ENCODE measurements at regions not wholly inside any gene's neighbourhood (a gene's known extent, or its start where the extent isn't known, plus 50 kb on each side); places are given as distances from the start of the nearest gene placed in this dataset.

GRCh38 chr1:8267307-8267706, 50.6 kb upstream of the SLC45A1 start:
- ChIA-PET CTCF (no interaction called here), POLR2A (no interaction called here)
- Mint-ChIP-seq H3K4me1 (no peaks in the 10 kb centered on the region), H3K36me3 (ENCODE audit: low read depth) (no peaks in the 10 kb centered on the region), H3K27ac (no peak overlapping the region), H3K4me3 (no peak overlapping the region), H3K9me3 (no peaks in the 10 kb centered on the region), H3K27me3 (peaks cover 19% of the 10 kb centered on the region)
- no peak for DNase-seq

- no peak overlapping the region for H3K4me3 Mint-ChIP-seq
- H3K36me3 Mint-ChIP-seq (ENCODE audit: low read depth), result no peaks in the 10 kb centered on the region
- no peaks in the 10 kb centered on the region for H3K4me1 Mint-ChIP-seq
- CTCF ChIA-PET, result no interaction called here
- no peak for DNase-seq
- H3K9me3 Mint-ChIP-seq, result no peaks in the 10 kb centered on the region
- H3K27me3 Mint-ChIP-seq, result peaks cover 19% of the 10 kb centered on the region
- POLR2A ChIA-PET, result no interaction called here
- H3K27ac Mint-ChIP-seq, result no peak overlapping the region
Measured at GRCh38 chr1:8266436-8267165, 51.3 kb upstream of the SLC45A1 start.

- Mint-ChIP-seq H3K9me3 (no peaks in the 10 kb centered on the region), H3K36me3 (ENCODE audit: low read depth) (no peaks in the 10 kb centered on the region), H3K4me1 (no peaks in the 10 kb centered on the region), H3K27ac (no peak overlapping the region), H3K4me3 (no peak overlapping the region), H3K27me3 (peaks cover 13% of the 10 kb centered on the region)
- ChIA-PET CTCF (no interaction called here), POLR2A (no interaction called here)
- no peak for DNase-seq
Measured at GRCh38 chr1:8263791-8264190, 54.1 kb upstream of the SLC45A1 start.

- POLR2A ChIA-PET, result no interaction called here
- Mint-ChIP-seq H3K9me3 (no peaks in the 10 kb centered on the region), H3K4me1 (no peaks in the 10 kb centered on the region), H3K27ac (no peak overlapping the region), H3K36me3 (ENCODE audit: low read depth) (no peaks in the 10 kb centered on the region), H3K27me3 (peaks cover 2% of the 10 kb centered on the region), H3K4me3 (no peak overlapping the region)
- CTCF ChIA-PET, result no interaction called here
- DNase-seq, result no peak
Measured at GRCh38 chr1:8261398-8261762, 56.5 kb upstream of the SLC45A1 start.

GRCh38 chr1:8259498-8260290, 58.2 kb upstream of the SLC45A1 start:
- H3K27ac Mint-ChIP-seq, result no peak overlapping the region
- H3K4me1 Mint-ChIP-seq, result no peaks in the 10 kb centered on the region
- CTCF ChIA-PET, result no interaction called here
- H3K36me3 Mint-ChIP-seq (ENCODE audit: low read depth), result no peaks in the 10 kb centered on the region
- H3K9me3 Mint-ChIP-seq, result no peaks in the 10 kb centered on the region
- peaks cover 2% of the 10 kb centered on the region for H3K27me3 Mint-ChIP-seq
- POLR2A ChIA-PET, result no interaction called here
- no peak for DNase-seq
- H3K4me3 Mint-ChIP-seq, result no peak overlapping the region

GRCh38 chr1:8257621-8258020, 60.3 kb upstream of the SLC45A1 start:
- Mint-ChIP-seq H3K4me3 (no peak overlapping the region), H3K36me3 (ENCODE audit: low read depth) (no peaks in the 10 kb centered on the region), H3K4me1 (peaks cover 5% of the 10 kb centered on the region), H3K9me3 (no peaks in the 10 kb centered on the region), H3K27me3 (peaks cover 4% of the 10 kb centered on the region), H3K27ac (no peak overlapping the region)
- CTCF ChIA-PET, result no interaction called here
- POLR2A ChIA-PET, result no interaction called here
- DNase-seq, result no peak

GRCh38 chr1:8256321-8256720, 61.6 kb upstream of the SLC45A1 start:
- no peak overlapping the region for H3K27ac Mint-ChIP-seq
- ChIA-PET CTCF (interaction anchor here (0.6 to 1.2 kb wide), 2 partner anchors 9 to 275 kb away, joined by 3 to 4 read pairs; no protein-coding TSS in a partner anchor), POLR2A (no interaction called here)

GRCh38 chr1:8255712-8256111, 62.2 kb upstream of the SLC45A1 start:
- Mint-ChIP-seq H3K27ac (no peak overlapping the region), H3K9me3 (no peaks in the 10 kb centered on the region), H3K4me1 (peaks cover 5% of the 10 kb centered on the region), H3K36me3 (ENCODE audit: low read depth) (no peaks in the 10 kb centered on the region), H3K27me3 (peaks cover 4% of the 10 kb centered on the region), H3K4me3 (no peak overlapping the region)
- ChIA-PET POLR2A (no interaction called here), CTCF (no interaction called here)
- DNase-seq, result no peak

More at GRCh38 chr1:8256321-8256720, 61.6 kb upstream of the SLC45A1 start:
- no peaks in the 10 kb centered on the region for H3K9me3 Mint-ChIP-seq
- H3K4me1 Mint-ChIP-seq, result peaks cover 5% of the 10 kb centered on the region
- H3K36me3 Mint-ChIP-seq (ENCODE audit: low read depth), result no peaks in the 10 kb centered on the region
- no peak for DNase-seq
- H3K27me3 Mint-ChIP-seq, result peaks cover 4% of the 10 kb centered on the region
- H3K4me3 Mint-ChIP-seq, result no peak overlapping the region

- no peaks in the 10 kb centered on the region for H3K36me3 Mint-ChIP-seq (ENCODE audit: low read depth)
- H3K27ac Mint-ChIP-seq, result no peak overlapping the region
- peaks cover 2% of the 10 kb centered on the region for H3K27me3 Mint-ChIP-seq
- peaks cover 11% of the 10 kb centered on the region for H3K4me1 Mint-ChIP-seq
- no peaks in the 10 kb centered on the region for H3K9me3 Mint-ChIP-seq
- ChIA-PET POLR2A (no interaction called here), CTCF (interaction anchor here (2.1 kb wide), 1 partner anchor 237 kb away, joined by 6 read pairs; no protein-coding TSS in a partner anchor)
- no peak overlapping the region for H3K4me3 Mint-ChIP-seq
- DNase-seq, result no peak
Measured at GRCh38 chr1:8252266-8252951, 65.5 kb upstream of the SLC45A1 start.

GRCh38 chr1:8251635-8252034, 66.3 kb upstream of the SLC45A1 start:
- H3K4me3 Mint-ChIP-seq, result no peak overlapping the region
- H3K27me3 Mint-ChIP-seq, result peaks cover 2% of the 10 kb centered on the region
- no peak overlapping the region for H3K27ac Mint-ChIP-seq
- peaks cover 11% of the 10 kb centered on the region for H3K4me1 Mint-ChIP-seq
- POLR2A ChIA-PET, result no interaction called here
- CTCF ChIA-PET, result interaction anchor here (2.1 kb wide), 1 partner anchor 236 kb away, joined by 6 read pairs; no protein-coding TSS in a partner anchor
- no peaks in the 10 kb centered on the region for H3K36me3 Mint-ChIP-seq (ENCODE audit: low read depth)
- H3K9me3 Mint-ChIP-seq, result no peaks in the 10 kb centered on the region
- no peak for DNase-seq

GRCh38 chr1:8249838-8250237, 68.1 kb upstream of the SLC45A1 start:
- H3K27ac Mint-ChIP-seq, result no peak overlapping the region
- H3K4me1 Mint-ChIP-seq, result peaks cover 11% of the 10 kb centered on the region
- CTCF ChIA-PET, result interaction anchor here (0.5 to 1.2 kb wide), 2 partner anchors 22 to 230 kb away, joined by 3 to 6 read pairs; no protein-coding TSS in a partner anchor
- DNase-seq, result no peak
- H3K36me3 Mint-ChIP-seq (ENCODE audit: low read depth), result no peaks in the 10 kb centered on the region
- peaks cover 2% of the 10 kb centered on the region for H3K27me3 Mint-ChIP-seq
- H3K9me3 Mint-ChIP-seq, result no peaks in the 10 kb centered on the region
- H3K4me3 Mint-ChIP-seq, result no peak overlapping the region
- POLR2A ChIA-PET, result no interaction called here

GRCh38 chr1:8247811-8248436, 70.0 kb upstream of the SLC45A1 start:
- H3K27ac Mint-ChIP-seq, result no peak overlapping the region
- no peak overlapping the region for H3K4me3 Mint-ChIP-seq
- H3K27me3 Mint-ChIP-seq, result no peaks in the 10 kb centered on the region
- H3K36me3 Mint-ChIP-seq (ENCODE audit: low read depth), result no peaks in the 10 kb centered on the region
- H3K4me1 Mint-ChIP-seq, result peaks cover 9% of the 10 kb centered on the region
- ChIA-PET POLR2A (interaction anchor here (0.6 kb wide), 1 partner anchor 9 kb away, joined by 3 read pairs; no protein-coding TSS in a partner anchor), CTCF (interaction anchor here (0.6 to 1.5 kb wide), 6 partner anchors 9 to 442 kb away, joined by 3 to 5 read pairs (median 4); no protein-coding TSS in a partner anchor)
- no peaks in the 10 kb centered on the region for H3K9me3 Mint-ChIP-seq
- DNase-seq, result no peak

- POLR2A ChIA-PET, result no interaction called here
- no peak overlapping the region for H3K27ac Mint-ChIP-seq
- DNase-seq, result no peak
- CTCF ChIA-PET, result no interaction called here
- no peaks in the 10 kb centered on the region for H3K9me3 Mint-ChIP-seq
- H3K4me3 Mint-ChIP-seq, result no peak overlapping the region
- no peaks in the 10 kb centered on the region for H3K27me3 Mint-ChIP-seq
- H3K4me1 Mint-ChIP-seq, result no peaks in the 10 kb centered on the region
- no peaks in the 10 kb centered on the region for H3K36me3 Mint-ChIP-seq (ENCODE audit: low read depth)
Measured at GRCh38 chr1:8244304-8244703, 73.6 kb upstream of the SLC45A1 start.

Data from activated CD4-positive, alpha-beta T cell treated with anti-CD3 and anti-CD28 coated beads, Interleukin-2, amount 10 ng/mL, durations not matched to agents 7 days and 5 days (primary cell).